ENCODE measurements at regions not wholly inside any gene's neighbourhood (a gene's known extent, or its start where the extent isn't known, plus 50 kb on each side); places are given as distances from the start of the nearest gene placed in this dataset.

GRCh38 chr10:61850376-61850775, 51.1 kb upstream of the ARID5B start:
- Mint-ChIP-seq H3K27me3 (no peaks in the 10 kb centered on the region), H3K4me3 (no peak overlapping the region), H3K4me1 (peaks cover 0 to 1% (median 0%) of the 10 kb centered on the region in 3 donors), H3K36me3 (no peaks in the 10 kb centered on the region), H3K27ac (no peak overlapping the region), H3K9me3 (no peaks in the 10 kb centered on the region)
